BLaER1 treated with 17β-estradiol and CSF1 and Interleukin-3, amounts not matched to agents 10 nM and 100 nM (cell line): ENCODE measurements at regions not wholly inside any gene's neighbourhood (a gene's known extent, or its start where the extent isn't known, plus 50 kb on each side); places are given as distances from the start of the nearest gene placed in this dataset.

Experiments
- H3K27ac ChIP-seq, 11 experiments: shearing (Covaris generic); formaldehyde crosslinking; 2 replicates each; pipeline ENCODE4 v1.8.1; 2022
- H3K27me3 ChIP-seq, 11 experiments: shearing (Covaris generic); formaldehyde crosslinking; 2 replicates each; pipeline ENCODE4 v1.8.1; 2022
- H3K36me3 ChIP-seq, 11 experiments: shearing (Covaris generic); formaldehyde crosslinking; 2 replicates each; pipeline ENCODE4 v1.8.1; 2022
- H3K4me1 ChIP-seq, 10 experiments: shearing (Covaris generic); formaldehyde crosslinking; 2 replicates each; pipeline ENCODE4 v1.8.1; 2022
- H3K4me2 ChIP-seq, 11 experiments: shearing (Covaris generic); formaldehyde crosslinking; 2 replicates each; pipeline ENCODE4 v1.8.1; 2022
- H3K4me3 ChIP-seq, 10 experiments: shearing (Covaris generic); formaldehyde crosslinking; 2 replicates each; pipeline ENCODE4 v1.8.1; 2022
- H3K9ac ChIP-seq, 11 experiments: shearing (Covaris generic); formaldehyde crosslinking; 2 replicates each; pipeline ENCODE4 v1.8.1; 2022
- H3K9me3 ChIP-seq, 11 experiments: shearing (Covaris generic); formaldehyde crosslinking; replicated peaks in 1 of 11; 2 replicates each; pipeline ENCODE4 v1.8.1; 2022
- H4K20me1 ChIP-seq, 11 experiments: shearing (Covaris generic); formaldehyde crosslinking; 2 replicates each; pipeline ENCODE4 v1.8.1; 2022
- Cebpa-rat ChIP-seq, 11 experiments: shearing (Covaris generic); IDR thresholded peaks; 2 replicates each; pipeline ENCODE4 v1.8.1; 2022

- peaks cover 0 to 9% (median 6%) of the 10 kb centered on the region in 10 experiments; a peak in 9 of 20 replicates for H3K4me1 ChIP-seq
- H3K27me3 ChIP-seq = no peaks in the 10 kb centered on the region
- no peak overlapping the region for H3K9ac ChIP-seq
- H3K36me3 ChIP-seq = no peaks in the 10 kb centered on the region
- H3K27ac ChIP-seq = no peak overlapping the region
- H3K9me3 ChIP-seq = no peaks in the 10 kb centered on the region
- TF ChIP-seq Cebpa-rat (IDR thresholded peaks at IDR 0.05) = no peak
- H4K20me1 ChIP-seq = no peaks in the 10 kb centered on the region
- no peak overlapping the region for H3K4me3 ChIP-seq
- peak overlapping the region in 6 of 11 experiments; percentile 7 to 41 (median 18); a peak in 7 of 22 replicates for H3K4me2 ChIP-seq
These were observed 129.2 kb downstream of the ZIC5 start for GRCh38 chr13:99842405-99842804.

GRCh38 chr13:99836291-99836690 is 135.3 kb downstream of the ZIC5 start:
- no peaks in the 10 kb centered on the region; a peak in 1 of 20 replicates for H3K4me1 ChIP-seq
- no peaks in the 10 kb centered on the region for H3K27me3 ChIP-seq
- H3K4me3 ChIP-seq = no peak overlapping the region
- no peak overlapping the region for H3K27ac ChIP-seq
- no peak for TF ChIP-seq Cebpa-rat (IDR thresholded peaks at IDR 0.05)
- no peak overlapping the region for H3K9ac ChIP-seq
- no peaks in the 10 kb centered on the region for H3K9me3 ChIP-seq
- no peaks in the 10 kb centered on the region for H3K36me3 ChIP-seq
- H4K20me1 ChIP-seq = no peaks in the 10 kb centered on the region
- no peak overlapping the region for H3K4me2 ChIP-seq

- Histone ChIP-seq H3K4me1 (no peaks in the 10 kb centered on the region; a peak in 1 of 20 replicates), H3K4me2 (no peak overlapping the region), H3K4me3 (no peak overlapping the region), H4K20me1 (no peaks in the 10 kb centered on the region), H3K27ac (no peak overlapping the region), H3K9ac (no peak overlapping the region), H3K27me3 (no peaks in the 10 kb centered on the region), H3K9me3 (no peaks in the 10 kb centered on the region), H3K36me3 (no peaks in the 10 kb centered on the region)
- TF ChIP-seq Cebpa-rat (IDR thresholded peaks at IDR 0.05) = no peak
These were observed 136.1 kb downstream of the ZIC5 start for GRCh38 chr13:99835442-99835841.

GRCh38 chr13:99834246-99834645 is 137.3 kb downstream of the ZIC5 start:
- Histone ChIP-seq H3K9me3 (no peaks in the 10 kb centered on the region), H3K4me3 (no peak overlapping the region), H3K9ac (no peak overlapping the region), H4K20me1 (no peaks in the 10 kb centered on the region), H3K27ac (no peak overlapping the region), H3K36me3 (no peaks in the 10 kb centered on the region), H3K4me2 (no peak overlapping the region), H3K4me1 (no peaks in the 10 kb centered on the region; a peak in 1 of 20 replicates), H3K27me3 (no peaks in the 10 kb centered on the region)
- no peak for TF ChIP-seq Cebpa-rat (IDR thresholded peaks at IDR 0.05)

- no peak overlapping the region for H3K9ac ChIP-seq
- H3K27ac ChIP-seq = no peak overlapping the region
- no peak for TF ChIP-seq Cebpa-rat (IDR thresholded peaks at IDR 0.05)
- no peaks in the 10 kb centered on the region for H4K20me1 ChIP-seq
- no peak overlapping the region for H3K4me2 ChIP-seq
- no peaks in the 10 kb centered on the region; a peak in 1 of 20 replicates for H3K4me1 ChIP-seq
- no peaks in the 10 kb centered on the region for H3K9me3 ChIP-seq
- H3K27me3 ChIP-seq = no peaks in the 10 kb centered on the region
- no peak overlapping the region for H3K4me3 ChIP-seq
- no peaks in the 10 kb centered on the region for H3K36me3 ChIP-seq
These were observed 139.2 kb downstream of the ZIC5 start for GRCh38 chr13:99832347-99832746.

DNA sequence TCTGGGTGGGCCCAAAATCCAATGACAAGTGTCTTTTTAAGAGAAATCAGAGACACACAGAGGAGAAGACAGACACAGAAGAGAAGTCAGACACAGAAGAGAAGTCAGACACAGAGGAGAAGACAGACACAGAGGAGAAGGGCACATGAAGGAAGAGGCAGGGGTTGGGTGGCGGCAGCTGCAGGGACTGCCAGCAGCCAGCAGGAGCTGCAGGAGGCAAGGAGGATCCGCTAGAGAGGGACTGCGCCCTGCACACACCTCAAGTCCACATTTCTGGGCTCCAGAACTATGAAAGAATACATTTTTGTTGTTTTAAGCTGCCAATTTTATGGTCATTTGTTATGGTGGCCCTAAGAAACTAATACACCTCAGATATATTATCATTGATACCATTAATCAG is 140.6 kb downstream of the ZIC5 start:
- no peaks in the 10 kb centered on the region; a peak in 1 of 20 replicates for H3K4me1 ChIP-seq
- no peak overlapping the region for H3K4me3 ChIP-seq
- H3K9ac ChIP-seq = no peak overlapping the region
- no peaks in the 10 kb centered on the region for H4K20me1 ChIP-seq
- H3K4me2 ChIP-seq = no peak overlapping the region
- H3K36me3 ChIP-seq = no peaks in the 10 kb centered on the region
- no peak for TF ChIP-seq Cebpa-rat (IDR thresholded peaks at IDR 0.05)
- H3K9me3 ChIP-seq = no peaks in the 10 kb centered on the region
- H3K27ac ChIP-seq = no peak overlapping the region
- no peaks in the 10 kb centered on the region for H3K27me3 ChIP-seq

DNA sequence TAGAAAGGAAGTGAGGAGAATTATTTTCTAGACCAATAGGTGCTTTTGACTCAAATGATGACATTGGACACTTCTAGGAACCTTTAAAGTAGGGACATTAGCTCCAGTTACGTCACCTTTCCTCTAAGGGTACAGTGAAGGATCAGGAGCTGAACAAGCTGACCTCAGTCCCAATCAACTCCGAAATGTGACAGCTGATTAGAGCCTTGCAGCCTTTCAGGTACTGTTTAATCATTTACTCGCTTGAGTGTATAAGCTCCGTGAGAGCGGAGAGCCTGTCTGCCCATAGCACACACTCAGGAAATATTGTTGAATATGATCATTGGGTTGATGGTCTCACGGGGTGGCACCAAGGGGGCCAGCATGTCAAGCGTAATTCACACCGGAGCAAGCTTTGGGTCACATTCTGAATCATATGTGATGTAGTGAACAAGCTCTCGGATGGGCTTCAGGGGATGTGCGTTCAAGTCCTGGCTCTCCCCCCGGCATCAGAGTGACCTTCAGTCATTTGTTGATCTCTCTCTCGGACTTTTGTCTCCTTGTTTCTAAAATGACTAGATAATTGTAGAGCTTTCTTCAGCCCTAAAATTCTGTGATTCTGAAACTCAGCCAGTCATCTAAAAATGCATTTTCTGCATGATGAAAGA is 141.9 kb downstream of the ZIC5 start:
- Histone ChIP-seq H3K27ac (no peak overlapping the region), H3K36me3 (no peaks in the 10 kb centered on the region)

GRCh38 chr13:99829161-99829560 is 142.4 kb downstream of the ZIC5 start:
- Histone ChIP-seq H3K4me2 (no peak overlapping the region), H3K27ac (no peak overlapping the region)

More for the DNA sequence above, 141.9 kb downstream of the ZIC5 start:
- Histone ChIP-seq H3K4me2 (no peak overlapping the region), H3K4me1 (no peaks in the 10 kb centered on the region; a peak in 1 of 20 replicates), H3K9me3 (no peaks in the 10 kb centered on the region), H4K20me1 (no peaks in the 10 kb centered on the region), H3K9ac (no peak overlapping the region), H3K27me3 (no peaks in the 10 kb centered on the region), H3K4me3 (no peak overlapping the region)
- TF ChIP-seq Cebpa-rat (IDR thresholded peaks at IDR 0.05) = no peak

DNA sequence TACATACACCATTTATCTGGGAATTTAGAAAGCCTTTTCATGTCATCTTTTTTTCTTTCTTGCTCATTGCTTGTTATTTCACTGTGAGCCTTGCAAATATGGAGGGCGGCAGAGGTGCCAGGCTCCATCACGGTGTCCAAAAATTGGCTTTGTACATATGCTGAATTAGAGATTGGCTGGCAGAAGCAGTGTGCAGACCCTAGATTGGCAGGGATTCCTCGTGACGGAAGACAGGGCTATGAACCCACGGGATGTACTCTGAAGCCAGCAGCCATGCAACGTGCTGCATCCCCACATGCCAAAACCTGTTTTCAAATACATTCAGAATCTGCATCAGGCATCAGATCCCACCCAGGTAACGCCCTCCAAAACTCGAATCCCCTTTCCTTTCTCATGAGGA is 142.8 kb downstream of the ZIC5 start:
- H3K36me3 ChIP-seq = no peaks in the 10 kb centered on the region
- H4K20me1 ChIP-seq = no peaks in the 10 kb centered on the region
- H3K9me3 ChIP-seq = no peaks in the 10 kb centered on the region
- no peak for TF ChIP-seq Cebpa-rat (IDR thresholded peaks at IDR 0.05)
- no peaks in the 10 kb centered on the region for H3K4me1 ChIP-seq
- no peak overlapping the region for H3K9ac ChIP-seq
- no peaks in the 10 kb centered on the region for H3K27me3 ChIP-seq
- no peak overlapping the region for H3K4me2 ChIP-seq
- H3K27ac ChIP-seq = no peak overlapping the region
- H3K4me3 ChIP-seq = no peak overlapping the region

More at GRCh38 chr13:99829161-99829560, 142.4 kb downstream of the ZIC5 start:
- no peaks in the 10 kb centered on the region for H4K20me1 ChIP-seq
- TF ChIP-seq Cebpa-rat (IDR thresholded peaks at IDR 0.05) = no peak
- no peaks in the 10 kb centered on the region for H3K36me3 ChIP-seq
- H3K4me1 ChIP-seq = no peaks in the 10 kb centered on the region
- H3K27me3 ChIP-seq = no peaks in the 10 kb centered on the region
- no peaks in the 10 kb centered on the region for H3K9me3 ChIP-seq
- no peak overlapping the region for H3K9ac ChIP-seq
- no peak overlapping the region for H3K4me3 ChIP-seq

GRCh38 chr13:99828123-99828522 is 143.4 kb downstream of the ZIC5 start:
- Histone ChIP-seq H3K4me1 (no peaks in the 10 kb centered on the region), H3K27ac (no peak overlapping the region), H3K36me3 (no peaks in the 10 kb centered on the region), H4K20me1 (no peaks in the 10 kb centered on the region), H3K9me3 (peaks cover 0 to 2% (median 0%) of the 10 kb centered on the region in 11 experiments; a peak in 1 of 22 replicates), H3K9ac (no peak overlapping the region), H3K4me2 (no peak overlapping the region), H3K4me3 (no peak overlapping the region), H3K27me3 (no peaks in the 10 kb centered on the region)
- no peak for TF ChIP-seq Cebpa-rat (IDR thresholded peaks at IDR 0.05)
